IPS-18a (cell line): ENCODE measurements at regions not wholly inside any gene's neighbourhood (a gene's known extent, or its start where the extent isn't known, plus 50 kb on each side); places are given as distances from the start of the nearest gene placed in this dataset.

Experiments used
- H3K27ac ChIP-seq: one replicate; pipeline ENCODE4 v1.5.1; 2013; ENCODE audit warnings: low read length
- H3K27me3 ChIP-seq: one replicate; pipeline ENCODE4 v1.6.1; 2013; ENCODE audit warnings: mild to moderate bottlenecking, low read length; ENCODE audit not compliant: control insufficient read depth, insufficient read depth
- H3K36me3 ChIP-seq: one replicate; pipeline ENCODE4 v1.6.1; 2013; ENCODE audit warnings: low read depth, low read length; ENCODE audit not compliant: control insufficient read depth
- H3K4me1 ChIP-seq: one replicate; pipeline ENCODE4 v1.6.1; 2013; ENCODE audit warnings: low read depth, low read length; ENCODE audit not compliant: control insufficient read depth
- H3K4me3 ChIP-seq: one replicate; pipeline ENCODE4 v1.5.1; 2013; ENCODE audit warnings: low read length
- H3K9ac ChIP-seq: one replicate; pipeline ENCODE4 v1.6.1; 2013; ENCODE audit warnings: mild to moderate bottlenecking, low read length, moderate library complexity
- H3K9me3 ChIP-seq: one replicate; pipeline ENCODE4 v1.6.1; 2013; ENCODE audit warnings: low read depth, low read length; ENCODE audit not compliant: control insufficient read depth

DNA sequence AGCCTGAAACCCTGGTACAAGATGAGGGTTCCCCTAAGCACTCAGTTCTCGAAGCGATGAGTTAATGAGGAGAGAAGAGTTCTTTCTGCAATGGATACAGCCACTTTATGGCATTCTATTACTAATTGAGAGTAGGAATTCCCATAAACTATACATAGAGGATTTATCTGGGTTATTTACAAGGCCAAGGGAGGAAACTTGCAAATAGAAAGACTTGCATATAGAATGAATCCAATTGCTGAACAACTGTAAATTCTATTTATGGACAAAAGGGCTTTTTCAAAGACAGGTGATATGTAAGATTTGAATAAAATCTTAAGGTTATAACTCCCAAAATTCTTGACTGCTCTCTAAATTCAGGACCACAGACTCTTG lies 182.2 kb downstream of the PPARGC1A start:
- Histone ChIP-seq H3K4me3 (no peak overlapping the region), H3K9me3 (no peaks in the 10 kb centered on the region), H3K4me1 (no peaks in the 10 kb centered on the region), H3K27me3 (no peaks in the 10 kb centered on the region), H3K27ac (no peak overlapping the region), H3K36me3 (no peaks in the 10 kb centered on the region), H3K9ac (no peak overlapping the region)

DNA sequence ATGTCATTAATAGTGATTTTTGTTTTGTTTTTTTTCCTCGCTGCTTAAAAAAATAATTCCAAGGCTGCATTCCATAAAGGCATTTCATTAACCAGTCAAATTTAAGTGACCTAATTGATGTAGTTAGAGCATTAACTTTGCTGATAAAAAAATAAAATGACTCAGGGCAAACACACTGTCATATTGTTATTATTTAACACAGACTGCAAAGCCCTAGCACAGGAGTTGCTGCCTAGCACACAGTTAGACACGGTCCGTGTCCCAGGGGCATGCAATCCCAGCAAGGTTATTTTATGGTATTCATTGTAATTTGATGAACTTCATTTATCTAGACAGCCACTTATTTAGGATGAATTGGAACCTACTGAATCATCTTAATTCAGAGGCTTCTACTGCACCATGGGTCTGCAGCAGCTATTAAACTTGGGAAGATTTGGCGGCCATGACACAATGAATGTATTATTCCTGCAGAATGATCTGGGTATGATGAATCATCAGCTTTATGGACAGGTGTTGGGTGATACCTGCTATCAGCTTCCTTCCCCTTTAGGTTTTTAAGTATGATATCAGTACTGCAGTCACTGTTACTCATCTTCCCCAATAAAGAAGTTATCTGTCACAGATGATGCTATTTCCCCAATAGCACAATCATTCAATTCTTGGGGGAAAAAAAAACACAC lies 182.7 kb downstream of the PPARGC1A start:
- Histone ChIP-seq H3K4me3 (no peak overlapping the region), H3K4me1 (no peaks in the 10 kb centered on the region), H3K36me3 (no peaks in the 10 kb centered on the region), H3K27ac (no peak overlapping the region), H3K9me3 (no peaks in the 10 kb centered on the region), H3K27me3 (no peaks in the 10 kb centered on the region), H3K9ac (no peak overlapping the region)

GRCh38 chr4:23700197-23700596 lies 189.7 kb downstream of the PPARGC1A start:
- Histone ChIP-seq H3K27ac (no peak overlapping the region), H3K4me1 (peaks cover 6% of the 10 kb centered on the region), H3K9ac (no peak overlapping the region), H3K27me3 (no peaks in the 10 kb centered on the region), H3K4me3 (no peak overlapping the region), H3K36me3 (no peaks in the 10 kb centered on the region), H3K9me3 (no peaks in the 10 kb centered on the region)

- Histone ChIP-seq H3K4me3 (no peak overlapping the region), H3K4me1 (peaks cover 6% of the 10 kb centered on the region), H3K27ac (no peak overlapping the region), H3K9ac (no peak overlapping the region), H3K36me3 (no peaks in the 10 kb centered on the region), H3K9me3 (no peaks in the 10 kb centered on the region), H3K27me3 (no peaks in the 10 kb centered on the region)
Measured at GRCh38 chr4:23697722-23698121, 192.1 kb downstream of the PPARGC1A start.

DNA sequence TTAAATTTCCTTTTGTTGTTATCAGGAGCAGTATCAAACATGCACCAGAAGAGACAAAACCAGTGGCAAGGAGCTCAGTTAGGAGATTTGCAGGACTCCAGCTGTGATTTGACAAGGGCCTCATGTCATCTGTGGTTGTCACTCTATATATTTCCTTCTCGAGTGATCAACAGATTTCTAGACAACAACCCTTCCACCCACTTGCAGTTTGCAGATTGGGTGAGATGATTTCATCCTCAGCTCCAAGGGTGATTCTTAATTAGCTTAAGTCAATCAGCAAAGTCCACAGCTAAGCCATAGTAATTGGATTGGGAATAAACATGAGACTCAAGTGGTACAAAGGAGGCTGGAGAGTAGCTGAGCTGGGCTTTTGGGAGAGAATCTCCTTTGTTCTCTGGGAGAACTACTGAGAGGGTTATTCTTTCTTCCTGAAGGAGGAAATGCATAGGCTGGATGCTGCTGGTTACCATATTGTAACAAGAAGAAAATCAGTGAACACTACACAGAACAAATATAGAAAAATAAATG lies 192.8 kb downstream of the PPARGC1A start:
- Histone ChIP-seq H3K9ac (no peak overlapping the region), H3K4me3 (no peak overlapping the region), H3K27ac (no peak overlapping the region), H3K4me1 (peaks cover 6% of the 10 kb centered on the region), H3K36me3 (no peaks in the 10 kb centered on the region), H3K9me3 (no peaks in the 10 kb centered on the region), H3K27me3 (no peaks in the 10 kb centered on the region)

DNA sequence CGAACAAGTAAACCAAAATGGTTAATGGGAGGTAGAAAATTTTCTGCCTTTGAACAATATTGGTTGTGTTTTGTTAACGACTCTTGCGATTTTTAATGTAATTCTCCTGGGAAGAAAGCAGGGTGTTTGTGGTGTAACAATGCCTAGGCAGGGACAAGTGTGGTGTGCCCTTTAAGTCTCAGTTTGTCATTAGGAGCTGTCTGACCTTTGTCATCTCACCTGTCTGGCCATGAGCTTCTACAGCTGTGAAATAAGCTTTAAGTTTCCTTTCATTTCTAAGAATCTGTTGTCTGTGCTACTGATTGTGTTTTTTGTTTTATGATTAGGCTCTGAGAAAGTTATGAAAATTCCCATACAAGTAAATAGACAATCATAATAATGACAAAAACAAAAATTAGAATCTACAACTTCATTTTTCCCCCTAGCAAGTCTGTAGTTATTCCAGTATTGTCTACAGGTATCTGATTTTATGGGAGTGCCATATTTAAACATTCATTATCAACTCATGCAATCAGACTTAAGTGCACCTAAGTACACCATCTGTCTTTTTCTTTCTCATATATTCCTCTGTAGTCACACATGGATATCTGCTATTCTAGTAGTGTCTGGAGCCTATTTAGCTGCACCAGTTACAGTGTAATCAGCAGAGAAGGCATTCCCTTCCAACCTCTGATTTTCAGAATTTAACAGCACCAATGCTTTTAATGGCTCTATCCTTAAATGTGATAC lies 203.5 kb downstream of the PPARGC1A start:
- Histone ChIP-seq H3K27ac (no peak overlapping the region), H3K4me1 (peaks cover 6% of the 10 kb centered on the region), H3K9me3 (peaks cover 9% of the 10 kb centered on the region), H3K36me3 (no peaks in the 10 kb centered on the region), H3K4me3 (no peak overlapping the region), H3K9ac (no peak overlapping the region), H3K27me3 (no peaks in the 10 kb centered on the region)

DNA sequence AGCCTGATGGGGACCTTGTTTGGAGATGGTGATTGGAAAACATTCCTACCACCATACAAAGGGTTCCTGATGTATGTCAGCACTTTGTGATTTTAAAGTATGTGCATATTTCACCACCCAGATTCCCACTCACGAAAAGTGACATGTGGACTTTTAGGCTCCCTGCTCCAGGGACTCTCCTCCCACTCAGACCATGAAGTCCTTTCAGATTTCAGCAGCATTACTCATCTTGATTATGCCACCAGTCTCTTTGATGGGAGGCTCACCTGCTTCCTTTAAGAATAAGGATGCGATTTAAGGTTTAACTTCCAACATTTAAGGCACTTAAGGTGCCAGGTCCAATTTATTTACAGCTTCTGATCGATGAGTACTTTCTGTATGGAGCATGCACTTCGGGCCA lies 204.4 kb downstream of the PPARGC1A start:
- Histone ChIP-seq H3K27me3 (no peaks in the 10 kb centered on the region), H3K9ac (no peak overlapping the region)

GRCh38 chr4:23680671-23681518 lies 209.0 kb downstream of the PPARGC1A start:
- H3K9ac ChIP-seq, result no peak overlapping the region
- H3K27ac ChIP-seq, result no peak overlapping the region
- H3K4me3 ChIP-seq, result no peak overlapping the region
- no peaks in the 10 kb centered on the region for H3K9me3 ChIP-seq
- no peaks in the 10 kb centered on the region for H3K27me3 ChIP-seq
- no peaks in the 10 kb centered on the region for H3K4me1 ChIP-seq
- H3K36me3 ChIP-seq, result no peaks in the 10 kb centered on the region

More for the DNA sequence above, 204.4 kb downstream of the PPARGC1A start:
- H3K4me1 ChIP-seq, result peaks cover 6% of the 10 kb centered on the region
- no peaks in the 10 kb centered on the region for H3K36me3 ChIP-seq
- no peak overlapping the region for H3K4me3 ChIP-seq
- H3K9me3 ChIP-seq, result peaks cover 7% of the 10 kb centered on the region
- no peak overlapping the region for H3K27ac ChIP-seq

DNA sequence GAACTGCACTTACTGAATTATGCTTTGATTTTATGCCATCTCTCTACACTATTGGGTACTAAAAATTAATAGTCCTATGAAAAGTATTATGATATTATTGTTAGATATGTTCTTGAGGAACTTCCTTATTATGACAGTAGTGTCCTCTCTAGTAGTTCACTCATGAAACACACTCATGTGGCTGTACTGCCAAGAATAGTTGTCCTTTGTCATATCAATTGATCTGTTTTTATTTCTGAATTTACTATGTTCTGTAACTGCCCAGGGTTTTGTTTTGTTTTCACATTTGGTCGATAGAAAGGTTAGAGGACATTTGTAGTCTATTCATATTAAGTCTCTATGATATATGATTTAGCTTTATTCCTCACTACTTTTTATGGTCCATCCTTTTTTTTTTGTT lies 215.2 kb downstream of the PPARGC1A start:
- Histone ChIP-seq H3K27ac (no peak overlapping the region), H3K4me3 (no peak overlapping the region), H3K4me1 (no peaks in the 10 kb centered on the region), H3K27me3 (no peaks in the 10 kb centered on the region), H3K9me3 (no peaks in the 10 kb centered on the region), H3K9ac (no peak overlapping the region), H3K36me3 (no peaks in the 10 kb centered on the region)

- Histone ChIP-seq H3K4me1 (no peaks in the 10 kb centered on the region), H3K27me3 (no peaks in the 10 kb centered on the region)
Measured at GRCh38 chr4:23667659-23668058, 222.2 kb downstream of the PPARGC1A start.

DNA sequence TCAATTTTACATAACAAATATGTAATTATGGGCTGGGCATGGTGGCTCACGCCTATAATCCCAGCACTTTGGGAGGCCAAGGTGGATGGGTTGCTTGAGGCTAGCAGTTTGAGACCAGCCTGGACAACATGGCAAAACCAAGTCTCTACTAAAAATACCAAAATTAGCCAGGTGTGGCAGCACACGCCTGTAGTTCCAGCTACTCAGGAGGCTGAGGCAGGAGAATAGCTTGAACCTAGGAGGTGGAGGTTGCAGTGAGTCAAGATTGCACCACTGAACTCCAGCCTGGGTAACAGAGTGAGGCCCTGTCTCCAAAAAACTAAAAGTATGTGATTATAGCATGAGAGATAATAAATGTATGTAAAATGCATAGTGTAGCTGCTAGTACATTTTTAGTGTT lies 229.0 kb downstream of the PPARGC1A start:
- H3K9ac ChIP-seq, result no peak overlapping the region
- H3K9me3 ChIP-seq, result no peaks in the 10 kb centered on the region
- H3K27me3 ChIP-seq, result no peaks in the 10 kb centered on the region
- no peaks in the 10 kb centered on the region for H3K36me3 ChIP-seq
- no peak overlapping the region for H3K27ac ChIP-seq
- no peak overlapping the region for H3K4me3 ChIP-seq
- H3K4me1 ChIP-seq, result no peaks in the 10 kb centered on the region

More at GRCh38 chr4:23667659-23668058, 222.2 kb downstream of the PPARGC1A start:
- H3K27ac ChIP-seq, result no peak overlapping the region
- no peaks in the 10 kb centered on the region for H3K9me3 ChIP-seq
- no peaks in the 10 kb centered on the region for H3K36me3 ChIP-seq
- H3K9ac ChIP-seq, result no peak overlapping the region
- no peak overlapping the region for H3K4me3 ChIP-seq
